ENCODE measurements at regions not wholly inside any gene's neighbourhood (a gene's known extent, or its start where the extent isn't known, plus 50 kb on each side); places are given as distances from the start of the nearest gene placed in this dataset.
A peak's percentile ranks its signal among the peaks of the same experiment; 100 is the strongest.
"Not testable (repeated sequence)": the region's sequence is repeated elsewhere in the genome, so short reads cannot be mapped to it uniquely, and the experiment has no call there.

DNA sequence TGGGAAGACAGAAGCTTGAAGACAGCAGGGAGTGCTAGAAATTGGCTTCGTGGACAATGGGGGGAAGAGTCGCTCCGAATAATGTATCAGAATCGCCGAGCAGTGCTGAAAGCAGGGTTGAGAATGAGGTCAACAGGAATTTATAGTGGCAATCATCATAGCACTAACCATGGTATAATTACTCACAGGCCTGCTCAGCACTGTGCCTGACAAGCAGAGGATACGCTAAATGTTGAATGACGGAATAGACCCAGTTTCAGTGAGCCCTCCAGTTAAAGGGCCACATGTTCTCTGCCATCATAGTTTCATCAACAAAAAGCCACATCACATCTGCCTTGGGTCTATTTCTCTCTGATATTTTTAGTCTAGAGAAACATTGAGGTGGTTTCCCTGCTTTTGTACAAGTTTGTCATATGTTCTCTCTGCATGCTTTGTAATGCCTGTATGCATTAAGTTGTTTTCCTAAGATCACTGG lies 130.3 kb upstream of the EGLN3 start:
- Histone ChIP-seq H3K4me1 (ENCODE audit: control insufficient read depth in 1 of 2, insufficient read depth in 2 of 2, low read length in 2 of 2) (peaks cover 36 to 52% of the 10 kb centered on the region in 2 experiments), H2AFZ (ENCODE audit: low read depth, low read length, poor library complexity, severe bottlenecking) (peak overlapping the region; percentile 63), H3K36me3 (ENCODE audit: control insufficient read depth in 1 of 2, insufficient read depth in 2 of 2, low read length in 2 of 2) (no peaks in the 10 kb centered on the region), H3K4me2 (ENCODE audit: low read length) (peak overlapping the region; percentile 59), H3K9me3 (ENCODE audit: control insufficient read depth in 1 of 2, insufficient read depth in 1 of 2, low read depth in 1 of 2, low read length in 2 of 2) (no peaks in the 10 kb centered on the region), H3K27me3 (ENCODE audit: insufficient read depth, low read length) (no peaks in the 10 kb centered on the region), H3K79me2 (ENCODE audit: insufficient read depth, low read length) (no peaks in the 10 kb centered on the region), H3K9ac (ENCODE audit: low read length) (0 out of 2 replicates have a peak overlapping the region, but pooled peaks have one; percentile 10), H3K9me2 (ENCODE audit: insufficient read depth) (no peaks in the 10 kb centered on the region), H3K27ac (ENCODE audit: low read depth, low read length) (peak overlapping the region; percentile 50), H3K4me3 (replicated peaks in 1 of 2; ENCODE audit: low read depth in 1 of 2, low read length in 2 of 2) (peak overlapping the region in 1 of 2 experiments; percentile 16; a peak in 2 of 4 replicates), H4K20me1 (ENCODE audit: insufficient read depth) (no peaks in the 10 kb centered on the region)
- ChIA-PET POLR2A (interaction anchor here (1.5 to 2.5 kb wide), 2 partner anchors 8 to 21 kb away, joined by 3 to 11 read pairs; no protein-coding TSS in a partner anchor), CTCF (interaction anchor here (1.0 to 2.9 kb wide), 4 partner anchors 17 to 233 kb away, joined by 3 to 14 read pairs (median 8); no protein-coding TSS in a partner anchor), RAD21 (ENCODE audit: low non-redundant PET in 1 of 2, low total read pairs in 2 of 2, uncharacterized antibody in 2 of 2, unreplicated experiment in 2 of 2) (interaction anchor here (1.0 to 1.2 kb wide), 2 partner anchors 17 to 232 kb away, joined by 3 to 4 read pairs; no protein-coding TSS in a partner anchor)
- intact Hi-C loops (cut with micrococcal nuclease): loop anchor here (5.0 kb wide), 1 partner anchor 129 kb away; the partner anchor contains the start of gene EGLN3
- DNase-seq (ENCODE audit: low read depth, low spot score): no peak
- ATAC-seq: peak; percentile 35
- TF ChIP-seq EZH2phosphoT487 (IDR thresholded peaks at IDR 0.05; ENCODE audit: borderline replicate concordance) (no peak), CEBPB (IDR thresholded peaks at IDR 0.05; ENCODE audit: low read depth) (no peak), POLR2A (IDR thresholded peaks at IDR 0.05; ENCODE audit: borderline replicate concordance, extremely low read depth, insufficient read depth, insufficient read length) (no peak), EGR1 (IDR thresholded peaks at IDR 0.05; ENCODE audit: low read depth) (no peak), SRF (IDR thresholded peaks at IDR 0.05; ENCODE audit: low read depth) (no peak)
- TF ChIP-seq, protein P1, sequence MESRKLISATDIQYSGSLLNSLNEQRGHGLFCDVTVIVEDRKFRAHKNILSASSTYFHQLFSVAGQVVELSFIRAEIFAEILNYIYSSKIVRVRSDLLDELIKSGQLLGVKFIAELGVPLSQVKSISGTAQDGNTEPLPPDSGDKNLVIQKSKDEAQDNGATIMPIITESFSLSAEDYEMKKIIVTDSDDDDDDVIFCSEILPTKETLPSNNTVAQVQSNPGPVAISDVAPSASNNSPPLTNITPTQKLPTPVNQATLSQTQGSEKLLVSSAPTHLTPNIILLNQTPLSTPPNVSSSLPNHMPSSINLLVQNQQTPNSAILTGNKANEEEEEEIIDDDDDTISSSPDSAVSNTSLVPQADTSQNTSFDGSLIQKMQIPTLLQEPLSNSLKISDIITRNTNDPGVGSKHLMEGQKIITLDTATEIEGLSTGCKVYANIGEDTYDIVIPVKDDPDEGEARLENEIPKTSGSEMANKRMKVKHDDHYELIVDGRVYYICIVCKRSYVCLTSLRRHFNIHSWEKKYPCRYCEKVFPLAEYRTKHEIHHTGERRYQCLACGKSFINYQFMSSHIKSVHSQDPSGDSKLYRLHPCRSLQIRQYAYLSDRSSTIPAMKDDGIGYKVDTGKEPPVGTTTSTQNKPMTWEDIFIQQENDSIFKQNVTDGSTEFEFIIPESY (IDR thresholded peaks at IDR 0.05; ENCODE audit: extremely low read depth, insufficient replicate concordance, low read length): no peak
- TF ChIP-seq, protein P2, sequence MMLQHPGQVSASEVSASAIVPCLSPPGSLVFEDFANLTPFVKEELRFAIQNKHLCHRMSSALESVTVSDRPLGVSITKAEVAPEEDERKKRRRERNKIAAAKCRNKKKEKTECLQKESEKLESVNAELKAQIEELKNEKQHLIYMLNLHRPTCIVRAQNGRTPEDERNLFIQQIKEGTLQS (IDR thresholded peaks at IDR 0.05): no peak
- TF ChIP-seq, protein P3, sequence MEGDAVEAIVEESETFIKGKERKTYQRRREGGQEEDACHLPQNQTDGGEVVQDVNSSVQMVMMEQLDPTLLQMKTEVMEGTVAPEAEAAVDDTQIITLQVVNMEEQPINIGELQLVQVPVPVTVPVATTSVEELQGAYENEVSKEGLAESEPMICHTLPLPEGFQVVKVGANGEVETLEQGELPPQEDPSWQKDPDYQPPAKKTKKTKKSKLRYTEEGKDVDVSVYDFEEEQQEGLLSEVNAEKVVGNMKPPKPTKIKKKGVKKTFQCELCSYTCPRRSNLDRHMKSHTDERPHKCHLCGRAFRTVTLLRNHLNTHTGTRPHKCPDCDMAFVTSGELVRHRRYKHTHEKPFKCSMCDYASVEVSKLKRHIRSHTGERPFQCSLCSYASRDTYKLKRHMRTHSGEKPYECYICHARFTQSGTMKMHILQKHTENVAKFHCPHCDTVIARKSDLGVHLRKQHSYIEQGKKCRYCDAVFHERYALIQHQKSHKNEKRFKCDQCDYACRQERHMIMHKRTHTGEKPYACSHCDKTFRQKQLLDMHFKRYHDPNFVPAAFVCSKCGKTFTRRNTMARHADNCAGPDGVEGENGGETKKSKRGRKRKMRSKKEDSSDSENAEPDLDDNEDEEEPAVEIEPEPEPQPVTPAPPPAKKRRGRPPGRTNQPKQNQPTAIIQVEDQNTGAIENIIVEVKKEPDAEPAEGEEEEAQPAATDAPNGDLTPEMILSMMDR (IDR thresholded peaks at IDR 0.05 in 2 of 3, conservative IDR thresholded peaks at IDR 0.05 in 1 of 3; ENCODE audit: borderline replicate concordance in 1 of 3, insufficient read depth in 1 of 3, low read depth in 2 of 3, low read length in 2 of 3): no peak
- BruUV-seq (replicated peaks): no TSS peak

DNA sequence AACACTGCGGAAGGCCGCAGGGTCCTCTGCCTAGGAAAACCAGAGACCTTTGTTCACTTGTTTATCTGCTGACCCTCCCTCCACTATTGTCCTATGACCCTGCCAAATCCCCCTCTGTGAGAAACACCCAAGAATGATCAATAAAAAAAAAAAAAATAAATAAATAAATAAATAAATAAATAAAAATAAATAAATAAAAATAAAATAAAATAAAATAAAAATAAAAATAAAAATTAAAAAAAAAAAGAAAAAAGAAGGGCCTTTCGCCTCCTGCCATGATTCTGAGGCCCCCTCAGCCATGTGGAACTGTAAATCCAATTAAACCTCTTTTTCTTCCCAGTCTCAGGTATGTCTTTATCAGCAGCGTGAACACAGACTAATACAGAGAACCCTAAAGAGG lies 128.8 kb upstream of the EGLN3 start:
- H3K4me3 ChIP-seq (replicated peaks in 1 of 2; ENCODE audit: low read depth in 1 of 2, low read length in 2 of 2); H2AFZ ChIP-seq (ENCODE audit: low read depth, low read length, poor library complexity, severe bottlenecking); H3K9ac ChIP-seq (ENCODE audit: low read length); H3K27ac ChIP-seq (ENCODE audit: low read depth, low read length); RAD21 ChIA-PET (ENCODE audit: low non-redundant PET in 1 of 2, low total read pairs in 2 of 2, uncharacterized antibody in 2 of 2, unreplicated experiment in 2 of 2); BruUV-seq (replicated peaks); DNase-seq (ENCODE audit: low read depth, low spot score); CTCF ChIA-PET; POLR2A ChIA-PET; ATAC-seq; H4K20me1 ChIP-seq (ENCODE audit: insufficient read depth); H3K9me2 ChIP-seq (ENCODE audit: insufficient read depth); H3K4me2 ChIP-seq (ENCODE audit: low read length); H3K36me3 ChIP-seq (ENCODE audit: control insufficient read depth in 1 of 2, insufficient read depth in 2 of 2, low read length in 2 of 2); H3K27me3 ChIP-seq (ENCODE audit: insufficient read depth, low read length); H3K9me3 ChIP-seq (ENCODE audit: control insufficient read depth in 1 of 2, insufficient read depth in 1 of 2, low read depth in 1 of 2, low read length in 2 of 2); H3K79me2 ChIP-seq (ENCODE audit: insufficient read depth, low read length): not testable (repeated sequence)
- peaks cover 27 to 40% of the 10 kb centered on the region in 2 experiments for H3K4me1 ChIP-seq (ENCODE audit: control insufficient read depth in 1 of 2, insufficient read depth in 2 of 2, low read length in 2 of 2)
- intact Hi-C loops (cut with micrococcal nuclease): loop anchor here (5.0 kb wide), 1 partner anchor 127 kb away; the partner anchor contains the start of gene EGLN3

All from HCT116 (cell line).